Gastroesophageal sphincter (tissue), 4 donors: ENCODE measurements at regions not wholly inside any gene's neighbourhood (a gene's known extent, or its start where the extent isn't known, plus 50 kb on each side); places are given as distances from the start of the nearest gene placed in this dataset.

Experiments used
- ATAC-seq: fragments of 150-250 bp; one replicate; pipeline ENCODE4 v1.9.1; 2016; ENCODE audit warnings: mild to moderate bottlenecking, moderate library complexity
- H3K27ac ChIP-seq, 4 donors: fragments of 200-600 bp; sonication (generic) in 3 of 4; 1 replicate in 3 of 4; 2 replicates in 1 of 4; pipeline ENCODE4 v1.5.1; 2016 to 2019
- H3K27me3 ChIP-seq: fragments of 200-600 bp; sonication (generic); one replicate; pipeline ENCODE4 v1.5.1; 2019
- H3K36me3 ChIP-seq, 2 donors: fragments of 200-600 bp; sonication (generic); one replicate each; pipeline ENCODE4 v1.5.1; 2019; ENCODE audit warnings: control low read depth in 1 of 2
- H3K4me1 ChIP-seq, 3 donors: fragments of 200-600 bp; sonication (generic); 1 replicate in 2 of 3; 2 replicates in 1 of 3; pipeline ENCODE4 v1.5.1; 2016 to 2019; ENCODE audit warnings: control low read depth in 2 of 3
- H3K4me3 ChIP-seq, 2 donors: fragments of 200-600 bp; sonication (generic); one replicate each; pipeline ENCODE4 v1.5.1; 2019; ENCODE audit warnings: mild to moderate bottlenecking in 1 of 2, moderate library complexity in 1 of 2
- H3K9me3 ChIP-seq, 3 donors: fragments of 200-600 bp; sonication (generic); one replicate each; pipeline ENCODE4 v1.5.1; 2017 to 2019; ENCODE audit warnings: control low read depth in 2 of 3
- EP300 ChIP-seq: sonication (generic); formaldehyde crosslinking; IDR thresholded peaks from one replicate; pipeline ENCODE4 v1.6.1; 2017; ENCODE audit warnings: antibody characterized with exemption, mild to moderate bottlenecking
- POLR2A ChIP-seq, 2 donors: fragments of 450-650 bp; IDR thresholded peaks; one replicate each; pipeline ENCODE4 v1.6.1; 2017; ENCODE audit warnings: antibody characterized with exemption in 2 of 2, mild to moderate bottlenecking in 2 of 2, moderate library complexity in 1 of 2
- POLR2AphosphoS5 ChIP-seq: sonication (generic); formaldehyde crosslinking; IDR thresholded peaks from one replicate; pipeline ENCODE4 v1.6.1; 2017; ENCODE audit warnings: antibody characterized with exemption
- WGBS, 2 donors: methylation state at CpG; one replicate each; pipeline ENCODE4 v1.1.5; 2018; ENCODE audit warnings: low coverage in 1 of 2; 5-methylcytosine and 5-hydroxymethylcytosine counted together
- TF ChIP-seq, protein P1 (sequence below), 4 experiments: fragments of 200-600 bp in 2 of 4; fragments of 450-650 bp in 2 of 4; sonication (generic) in 1 of 4; IDR thresholded peaks; one replicate each; pipeline ENCODE4 v1.5.1; 2017 to 2019; ENCODE audit warnings: antibody characterized with exemption in 4 of 4, mild to moderate bottlenecking in 2 of 4, moderate library complexity in 2 of 4

DNA sequence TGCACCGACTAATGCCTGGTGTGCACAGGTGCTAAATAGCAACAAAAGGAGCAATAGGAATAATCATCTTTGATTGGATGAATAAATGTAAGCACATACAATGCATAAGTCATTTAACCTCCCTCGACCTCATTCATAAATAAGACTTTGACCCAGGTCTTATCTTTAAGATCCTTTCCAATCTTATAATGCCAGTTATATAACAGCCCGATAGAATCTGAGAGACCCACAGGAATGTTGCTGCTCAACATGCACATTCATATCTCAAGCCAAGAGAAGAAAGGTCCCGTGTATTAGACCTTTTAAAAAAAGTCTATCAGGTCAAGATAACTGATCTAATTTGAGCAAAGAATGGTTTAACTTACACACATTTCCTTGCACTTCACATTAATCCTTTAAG lies 146.8 kb upstream of the SOX9 start:
- Histone ChIP-seq H3K27ac (no peak overlapping the region), H3K4me1 (peaks cover 0 to 22% (median 0%) of the 10 kb centered on the region in 3 donors), H3K9me3 (no peaks in the 10 kb centered on the region), H3K4me3 (no peak overlapping the region), H3K27me3 (no peaks in the 10 kb centered on the region), H3K36me3 (no peaks in the 10 kb centered on the region)
- WGBS, 2 donors, result 85 to 94% methylated on average over 4 of the region's 4 CpGs
- no peak for TF ChIP-seq EP300
- no peak for TF ChIP-seq POLR2A (IDR thresholded peaks at IDR 0.05)
- ATAC-seq, result no peak

DNA sequence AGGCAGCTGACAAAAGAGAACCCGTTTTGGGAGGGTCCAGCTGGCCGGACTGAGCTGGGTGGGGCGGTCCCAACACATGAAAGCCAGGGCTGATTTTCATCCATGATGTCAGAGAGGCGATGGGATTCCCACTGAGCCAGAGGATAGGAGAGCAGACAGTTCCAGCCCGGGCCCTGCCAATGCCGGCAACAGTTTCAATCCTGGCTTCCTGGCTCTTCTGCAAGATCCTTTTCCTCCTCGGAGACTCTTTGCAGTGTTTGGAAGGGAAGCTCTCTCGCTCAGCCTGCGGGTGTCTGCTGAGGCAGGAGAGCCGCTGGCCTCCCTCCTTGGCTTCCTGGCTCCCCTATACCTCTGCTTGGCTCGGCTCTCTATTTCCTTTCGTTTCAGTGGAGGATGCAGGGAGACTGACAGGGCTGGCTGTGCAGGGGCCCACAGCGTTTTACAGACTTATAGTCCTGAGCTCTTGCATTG lies 145.5 kb upstream of the SOX9 start:
- Histone ChIP-seq H3K36me3 (no peaks in the 10 kb centered on the region), H3K4me3 (peak overlapping the region; percentile 25 to 45), H3K9me3 (no peaks in the 10 kb centered on the region), H3K27me3 (no peaks in the 10 kb centered on the region), H3K4me1 (peaks cover 0 to 22% (median 0%) of the 10 kb centered on the region in 3 donors), H3K27ac (peak overlapping the region in 3 of 4 donors; percentile 68 to 76 (median 74))
- WGBS, 2 donors, result 9 to 33% methylated on average over 3 to 4 of the region's 13 CpGs
- ATAC-seq, result peak; percentile 75
- TF ChIP-seq POLR2AphosphoS5 (no peak), EP300 (no peak), POLR2A (IDR thresholded peaks at IDR 0.05) (no peak)
- TF ChIP-seq, protein P1, sequence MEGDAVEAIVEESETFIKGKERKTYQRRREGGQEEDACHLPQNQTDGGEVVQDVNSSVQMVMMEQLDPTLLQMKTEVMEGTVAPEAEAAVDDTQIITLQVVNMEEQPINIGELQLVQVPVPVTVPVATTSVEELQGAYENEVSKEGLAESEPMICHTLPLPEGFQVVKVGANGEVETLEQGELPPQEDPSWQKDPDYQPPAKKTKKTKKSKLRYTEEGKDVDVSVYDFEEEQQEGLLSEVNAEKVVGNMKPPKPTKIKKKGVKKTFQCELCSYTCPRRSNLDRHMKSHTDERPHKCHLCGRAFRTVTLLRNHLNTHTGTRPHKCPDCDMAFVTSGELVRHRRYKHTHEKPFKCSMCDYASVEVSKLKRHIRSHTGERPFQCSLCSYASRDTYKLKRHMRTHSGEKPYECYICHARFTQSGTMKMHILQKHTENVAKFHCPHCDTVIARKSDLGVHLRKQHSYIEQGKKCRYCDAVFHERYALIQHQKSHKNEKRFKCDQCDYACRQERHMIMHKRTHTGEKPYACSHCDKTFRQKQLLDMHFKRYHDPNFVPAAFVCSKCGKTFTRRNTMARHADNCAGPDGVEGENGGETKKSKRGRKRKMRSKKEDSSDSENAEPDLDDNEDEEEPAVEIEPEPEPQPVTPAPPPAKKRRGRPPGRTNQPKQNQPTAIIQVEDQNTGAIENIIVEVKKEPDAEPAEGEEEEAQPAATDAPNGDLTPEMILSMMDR (IDR thresholded peaks at IDR 0.05), result no peak

DNA sequence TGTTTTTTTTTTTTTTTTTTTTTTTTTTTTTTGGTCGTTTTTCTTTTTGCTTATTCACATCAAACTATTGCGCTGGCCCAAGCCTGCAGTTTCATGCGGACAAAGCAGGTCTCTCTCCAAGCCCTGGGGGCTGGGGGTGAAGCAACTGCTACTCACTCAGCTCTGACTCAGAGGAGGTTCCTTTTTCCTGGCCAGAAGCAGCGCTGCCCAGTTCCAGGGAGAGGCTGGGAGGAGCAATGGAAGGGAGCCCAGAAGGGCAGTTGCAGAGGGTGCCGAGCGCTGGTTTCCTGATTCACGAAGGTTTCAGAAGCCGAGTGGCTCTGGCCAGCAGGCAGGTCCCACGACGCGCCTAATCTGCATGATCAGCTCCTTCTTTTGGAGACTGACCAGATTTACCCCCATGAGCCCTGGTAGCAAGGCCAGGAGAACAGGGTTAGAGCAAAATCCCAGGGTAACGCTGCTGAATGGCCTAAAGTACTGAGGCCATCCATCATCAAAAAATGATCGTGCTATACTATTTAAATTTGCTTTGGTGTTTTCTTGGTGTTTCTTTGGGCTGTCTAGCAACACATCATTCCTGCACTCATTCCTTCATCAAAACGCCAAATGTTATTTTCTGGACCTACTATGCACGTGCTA lies 144.7 kb upstream of the SOX9 start:
- peak overlapping the region in 3 of 4 donors; percentile 25 to 74 (median 41) for H3K27ac ChIP-seq
- 42 to 43% methylated on average over 4 to 5 of the region's 15 CpGs for WGBS, 2 donors
- peak overlapping the region in 1 of 2 donors; percentile 45 for H3K4me3 ChIP-seq
- peak; percentile 95 for ATAC-seq
- peaks cover 0 to 22% (median 0%) of the 10 kb centered on the region in 3 donors for H3K4me1 ChIP-seq
- no peaks in the 10 kb centered on the region for H3K9me3 ChIP-seq
- TF ChIP-seq POLR2AphosphoS5 (no peak), POLR2A (IDR thresholded peaks at IDR 0.05) (no peak), EP300 (no peak)
- TF ChIP-seq, protein P1 (IDR thresholded peaks at IDR 0.05), result no peak
- H3K36me3 ChIP-seq, result no peaks in the 10 kb centered on the region
- no peaks in the 10 kb centered on the region for H3K27me3 ChIP-seq

DNA sequence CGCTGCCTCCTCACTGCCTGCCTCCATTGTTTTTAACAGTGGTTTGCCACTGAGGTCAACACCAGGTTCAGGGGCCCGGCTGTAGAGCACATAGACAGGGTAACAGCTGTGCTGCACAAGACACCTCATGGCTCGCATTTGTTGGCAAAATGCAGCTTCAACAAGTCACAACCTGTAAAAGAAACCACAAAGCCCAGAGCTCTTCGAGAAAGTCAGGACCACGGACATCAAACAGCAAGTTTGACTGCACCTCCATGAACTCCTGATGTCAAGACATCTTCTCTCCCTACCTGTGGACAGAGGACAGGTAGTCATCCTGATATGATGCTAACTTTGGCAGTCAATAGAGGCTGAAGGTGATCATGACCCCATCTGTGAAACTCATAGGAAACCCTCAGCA lies 142.4 kb upstream of the SOX9 start:
- Histone ChIP-seq H3K4me3 (no peak overlapping the region), H3K36me3 (no peaks in the 10 kb centered on the region), H3K27ac (no peak overlapping the region), H3K27me3 (no peaks in the 10 kb centered on the region), H3K9me3 (no peaks in the 10 kb centered on the region), H3K4me1 (peaks cover 0 to 22% (median 0%) of the 10 kb centered on the region in 3 donors)
- 59 to 83% methylated on average over 1 to 3 of the region's 5 CpGs for WGBS, 2 donors
- TF ChIP-seq EP300 (no peak), POLR2AphosphoS5 (no peak), POLR2A (IDR thresholded peaks at IDR 0.05) (no peak)
- TF ChIP-seq, protein P1 (IDR thresholded peaks at IDR 0.05), result no peak
- no peak for ATAC-seq

DNA sequence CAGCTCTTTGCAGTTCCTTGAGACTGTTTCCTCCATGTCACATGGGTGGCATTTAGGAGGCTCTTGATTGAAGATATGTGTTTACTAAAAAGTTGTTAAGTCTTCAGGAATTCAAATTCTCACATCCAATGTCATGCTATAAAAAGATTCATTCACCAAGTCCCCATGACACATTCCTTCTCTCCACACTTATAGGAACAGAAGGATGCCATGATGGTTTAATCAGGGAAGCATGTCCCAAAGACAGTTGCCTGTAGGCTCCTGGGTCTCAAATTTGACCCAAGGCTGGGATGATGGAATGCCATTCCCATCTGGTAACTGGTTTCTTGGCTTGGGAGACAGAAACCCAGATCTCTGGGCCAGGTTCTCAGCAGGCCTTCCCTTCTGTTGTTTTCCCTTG lies 140.6 kb upstream of the SOX9 start:
- ATAC-seq, result no peak

More for the DNA sequence above, 140.6 kb upstream of the SOX9 start:
- TF ChIP-seq POLR2AphosphoS5 (no peak), POLR2A (IDR thresholded peaks at IDR 0.05) (no peak), EP300 (no peak)
- TF ChIP-seq, protein P1 (IDR thresholded peaks at IDR 0.05), result no peak
- H3K36me3 ChIP-seq, result no peaks in the 10 kb centered on the region
- H3K4me1 ChIP-seq, result peaks cover 0 to 13% (median 0%) of the 10 kb centered on the region in 3 donors
- no peak overlapping the region for H3K4me3 ChIP-seq
- no peaks in the 10 kb centered on the region for H3K9me3 ChIP-seq
- H3K27me3 ChIP-seq, result no peaks in the 10 kb centered on the region
- H3K27ac ChIP-seq, result no peak overlapping the region
